HG03159 (cell line): ENCODE measurements at regions not wholly inside any gene's neighbourhood (a gene's known extent, or its start where the extent isn't known, plus 50 kb on each side); places are given as distances from the start of the nearest gene placed in this dataset.

Experiments used
- ATAC-seq: cut with Tn5 transposase; IDR thresholded peaks from one replicate; pipeline ENCODE4 v1.9.1; 2021; ENCODE audit warnings: mild to moderate bottlenecking, moderate library complexity; ENCODE audit not compliant: unreplicated experiment

GRCh38 chr16:87074641-87075318, 242.4 kb downstream of the C16orf95 start:
- no peak for ATAC-seq

DNA sequence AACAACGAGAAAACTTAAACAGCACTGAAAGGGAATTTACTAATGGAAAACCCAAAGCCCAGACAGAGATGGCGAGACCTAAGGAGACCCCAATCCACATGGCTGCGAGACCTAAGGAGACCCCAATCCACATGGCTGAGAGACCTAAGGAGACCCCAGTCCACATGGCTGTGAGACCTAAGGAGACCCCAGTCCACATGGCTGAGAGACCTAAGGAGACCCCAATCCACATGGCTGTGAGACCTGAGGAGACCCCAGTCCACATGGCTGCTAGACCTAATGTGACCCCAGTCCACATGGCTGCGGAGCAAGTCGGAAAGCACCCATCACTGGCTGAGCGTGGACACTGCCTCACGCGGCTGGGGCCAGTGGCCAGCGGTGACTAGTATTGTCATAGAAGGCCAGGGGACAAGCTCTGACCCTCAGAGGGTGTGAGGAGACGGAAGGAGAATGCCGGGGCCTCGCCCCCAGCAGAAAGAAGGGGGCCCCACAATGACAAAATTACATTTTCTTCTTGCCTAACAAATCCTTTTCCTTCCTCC, 241.8 kb downstream of the C16orf95 start:
- ATAC-seq: no peak

GRCh38 chr16:87076331-87076949, 240.8 kb downstream of the C16orf95 start:
- ATAC-seq: no peak

- no peak for ATAC-seq
Observed at GRCh38 chr16:87076950-87077749, 240.0 kb downstream of the C16orf95 start.

DNA sequence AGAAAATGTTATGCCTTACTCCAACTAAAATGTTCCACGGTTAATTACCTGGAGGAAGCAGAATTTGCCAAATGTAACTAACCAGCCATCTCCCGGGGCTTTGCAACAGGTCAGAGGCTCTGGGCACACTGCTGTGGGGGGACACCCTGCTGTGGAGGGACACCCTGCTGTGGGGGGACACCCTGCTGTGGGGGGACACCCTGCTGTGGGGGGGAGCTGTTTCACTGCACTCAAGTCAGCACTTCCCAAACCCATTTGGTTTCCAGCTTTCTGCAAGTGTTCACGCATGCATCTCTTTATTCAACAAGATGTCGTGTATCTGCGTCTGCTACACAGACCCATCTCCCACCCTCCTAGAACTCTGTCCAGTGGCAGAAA, 239.5 kb downstream of the C16orf95 start:
- no peak for ATAC-seq

DNA sequence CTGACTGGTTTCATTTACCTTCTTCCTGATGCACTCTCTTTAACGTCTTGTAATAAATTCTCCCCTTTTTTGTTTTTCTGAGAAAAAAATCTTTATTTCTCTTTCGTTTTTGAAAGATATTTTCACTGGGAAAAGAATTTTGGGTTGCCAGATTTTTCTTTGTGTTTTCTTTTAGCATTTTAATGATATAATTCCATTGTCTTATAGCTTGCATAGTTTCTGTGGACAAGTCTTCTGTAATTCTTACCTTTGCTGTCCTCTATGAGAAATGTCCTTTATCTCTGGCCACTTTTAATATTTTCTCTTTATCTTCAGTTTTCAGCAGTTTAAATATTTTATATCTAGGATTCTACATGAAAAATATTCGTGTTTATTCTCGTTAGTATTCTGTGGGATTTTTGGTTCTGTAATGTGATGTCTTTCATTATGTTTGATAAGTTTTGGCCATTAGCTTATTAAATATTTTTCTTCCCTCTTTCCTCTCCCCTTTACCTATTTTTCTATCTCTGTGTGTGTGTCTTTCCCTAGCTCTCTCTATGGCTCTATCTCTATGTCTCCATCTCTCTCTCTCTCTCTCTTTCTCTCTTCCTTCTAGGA, 236.5 kb downstream of the C16orf95 start:
- ATAC-seq: no peak

DNA sequence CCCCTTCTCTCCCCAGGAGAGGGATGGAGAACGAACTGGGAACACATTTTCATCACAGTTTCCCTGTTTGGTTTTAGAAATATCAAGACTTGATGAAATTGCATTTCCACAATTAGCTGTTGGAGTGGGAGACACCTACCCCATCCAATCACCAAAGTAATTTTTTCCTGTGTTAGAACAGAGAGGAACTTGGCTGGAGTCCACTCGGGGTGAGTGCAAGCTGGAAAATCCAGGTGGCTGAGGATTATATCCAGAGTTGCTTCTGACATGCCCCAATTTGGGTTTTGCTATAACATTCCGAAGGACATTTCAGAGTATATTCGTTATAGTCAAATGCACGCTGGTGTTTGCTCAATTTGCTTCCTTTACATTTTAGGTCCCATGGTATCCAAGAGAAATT, 231.8 kb downstream of the C16orf95 start:
- ATAC-seq: no peak

- no peak for ATAC-seq
Observed at GRCh38 chr16:87086156-87086555, 231.0 kb downstream of the C16orf95 start.

DNA sequence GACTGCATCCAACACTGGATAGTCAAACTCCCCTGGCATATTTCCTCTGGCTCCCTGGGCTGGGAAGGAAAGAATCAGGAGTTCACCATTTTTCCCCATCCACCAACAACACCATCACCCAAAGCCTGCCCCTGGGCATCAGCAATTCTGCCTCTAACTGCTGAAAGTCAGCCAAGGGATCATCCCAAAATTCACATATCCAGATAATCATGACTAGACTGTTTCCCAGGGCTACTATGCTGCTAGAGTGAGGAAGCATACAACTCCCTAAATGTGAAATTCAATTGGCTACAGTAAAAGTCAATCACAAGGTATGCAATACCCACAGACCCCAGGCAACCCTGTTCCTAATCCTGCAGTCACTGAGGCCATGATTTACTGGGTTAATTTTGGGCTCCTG, 230.6 kb downstream of the C16orf95 start:
- no peak for ATAC-seq

DNA sequence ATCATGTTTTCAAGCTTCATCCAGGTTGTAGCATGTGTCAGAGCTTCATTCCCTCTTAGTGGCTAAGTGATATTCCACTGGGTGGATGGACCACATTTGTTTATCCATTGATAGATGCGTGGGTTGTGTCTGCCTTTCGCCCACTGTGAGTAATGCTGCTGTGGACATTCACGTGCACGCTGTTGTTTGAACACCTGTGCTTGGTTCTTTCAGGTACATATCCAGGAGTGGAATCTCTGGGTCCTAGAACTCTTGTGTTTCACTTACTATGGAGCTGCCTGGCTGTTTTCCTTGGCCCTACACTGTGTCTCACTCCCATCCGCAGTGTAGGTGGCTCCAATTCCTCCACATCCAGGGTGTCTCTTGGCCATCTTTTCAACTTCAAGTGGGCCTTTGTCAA, 224.2 kb downstream of the C16orf95 start:
- no peak for ATAC-seq

DNA sequence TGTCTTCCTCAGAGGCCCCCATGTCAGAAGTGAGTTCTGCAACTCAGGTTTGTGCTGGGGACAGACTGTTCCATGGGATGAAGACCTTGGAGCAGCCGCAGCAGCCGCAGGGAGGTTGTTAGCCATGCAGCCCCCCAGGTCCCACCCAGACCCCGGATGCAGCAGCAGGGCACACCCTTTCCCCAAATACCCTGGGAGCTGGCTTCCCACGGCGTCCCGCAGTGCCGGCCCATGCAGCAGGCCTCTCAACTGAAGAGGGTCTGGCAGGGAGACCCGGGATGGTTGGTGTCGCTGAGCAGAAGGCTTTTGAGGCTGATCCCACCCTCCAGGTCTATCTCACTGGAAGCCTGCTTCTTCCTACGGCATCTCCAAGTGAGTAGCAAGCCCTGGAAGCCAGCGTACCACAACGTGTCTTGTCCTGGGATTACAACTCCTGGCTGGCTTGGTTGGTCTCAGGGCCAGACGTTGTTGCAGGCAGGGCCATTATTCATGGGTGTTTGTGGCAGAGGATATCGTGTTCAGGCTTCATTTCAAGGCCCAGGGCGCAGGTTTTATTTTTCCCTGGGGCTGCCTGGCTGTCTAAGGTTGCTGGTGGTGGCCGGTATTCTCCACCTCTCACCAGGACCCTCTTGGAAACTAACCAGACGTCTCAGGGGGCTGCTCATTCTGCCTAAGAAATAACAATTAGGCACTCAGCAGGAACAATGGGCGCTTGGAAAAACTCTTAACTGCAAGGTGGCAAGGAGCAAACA, 223.2 kb downstream of the C16orf95 start:
- no peak for ATAC-seq

DNA sequence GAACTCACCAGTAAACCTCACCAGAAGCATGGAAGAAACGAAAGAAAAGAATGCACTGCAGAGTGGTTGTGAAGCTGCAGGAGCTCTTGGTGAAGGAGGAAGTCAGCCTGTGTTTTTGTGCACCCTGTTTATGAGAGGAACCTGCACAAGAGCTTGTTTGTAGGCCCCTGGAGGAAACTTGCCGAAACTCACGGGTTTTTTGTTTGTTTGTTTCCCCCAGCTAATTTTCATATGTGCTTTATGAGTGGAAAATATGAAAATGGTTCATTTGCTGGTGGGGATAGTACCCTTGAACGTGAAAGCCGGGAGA, 222.7 kb downstream of the C16orf95 start:
- ATAC-seq: no peak

DNA sequence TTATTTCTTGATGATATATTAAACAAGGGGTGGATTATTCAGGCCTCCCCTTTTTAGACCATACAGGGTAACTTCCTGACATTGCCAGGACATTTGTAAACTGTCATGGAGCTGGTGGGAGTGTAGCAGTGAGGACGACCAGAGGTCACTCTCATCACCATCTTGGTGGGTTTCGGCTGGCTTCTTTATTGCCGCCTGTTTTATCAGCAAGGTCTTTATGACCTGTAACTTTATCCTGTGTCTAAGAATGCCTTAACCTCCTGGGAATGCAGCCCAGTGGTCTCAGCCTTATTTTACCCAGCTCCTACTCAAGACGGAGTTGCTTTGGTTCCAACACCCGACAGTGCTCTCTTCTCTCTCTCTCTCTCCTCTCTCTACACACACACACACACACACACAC, 221.9 kb downstream of the C16orf95 start:
- no peak for ATAC-seq

- ATAC-seq: no peak
Observed at GRCh38 chr16:87096746-87097333, 220.4 kb downstream of the C16orf95 start.

DNA sequence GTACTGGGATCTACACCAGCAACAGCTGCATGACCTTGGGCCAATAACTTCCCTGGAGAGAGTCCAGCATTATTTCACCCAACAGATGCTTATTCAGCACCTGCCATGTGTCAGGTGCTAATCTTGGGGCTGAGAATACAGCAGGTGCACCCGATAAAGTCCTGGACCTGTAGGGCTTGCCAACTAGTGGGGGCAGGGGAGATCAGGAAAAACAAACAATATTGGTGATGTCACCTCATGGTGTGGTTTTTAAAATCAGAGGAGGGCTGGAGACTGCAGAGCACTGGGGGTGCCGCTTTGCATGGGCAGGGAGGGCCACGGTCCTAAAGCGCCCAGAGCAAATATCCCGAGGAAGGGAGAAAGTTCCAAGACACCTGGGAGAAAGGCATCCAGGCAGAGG, 218.8 kb downstream of the C16orf95 start:
- no peak for ATAC-seq

- ATAC-seq: no peak
Observed at GRCh38 chr16:87098976-87099720, 218.0 kb downstream of the C16orf95 start.

- ATAC-seq: no peak
Observed at GRCh38 chr16:87100306-87101058, 216.7 kb downstream of the C16orf95 start.

GRCh38 chr16:87101903-87102302, 215.3 kb downstream of the C16orf95 start:
- ATAC-seq: no peak

DNA sequence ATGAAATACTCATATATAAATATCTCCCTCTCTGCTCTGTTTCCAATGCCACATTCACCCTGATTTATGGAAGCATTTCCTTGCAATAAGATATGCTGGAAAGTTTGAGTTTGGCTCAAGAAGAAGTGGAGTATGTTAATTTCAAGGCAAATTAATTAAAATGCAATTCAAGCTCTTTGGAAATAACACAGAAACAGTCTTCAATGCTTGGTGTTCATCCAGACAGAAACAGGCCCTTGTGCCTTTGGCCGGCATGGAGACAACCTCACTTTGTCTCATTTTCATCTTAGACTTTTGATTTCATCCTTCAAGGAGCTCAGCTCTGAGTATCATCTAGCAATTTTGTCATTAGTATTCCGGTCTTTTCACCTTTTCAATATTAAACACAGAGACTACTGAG, 210.0 kb downstream of the C16orf95 start:
- ATAC-seq: no peak
